ENCODE measurements at regions not wholly inside any gene's neighbourhood (a gene's known extent, or its start where the extent isn't known, plus 50 kb on each side); places are given as distances from the start of the nearest gene placed in this dataset.

GRCh38 chr15:37262922-37263608, 162.7 kb upstream of the MEIS2 start:
- H3K27me3 ChIP-seq (ENCODE audit: control insufficient read depth, low read length): no peaks in the 10 kb centered on the region
- H3K36me3 ChIP-seq (ENCODE audit: control insufficient read depth, low read length): no peaks in the 10 kb centered on the region
- H3K4me3 ChIP-seq (ENCODE audit: low read length): no peak overlapping the region
- no peaks in the 10 kb centered on the region for H3K4me1 ChIP-seq (ENCODE audit: control insufficient read depth, low read length)
- no peaks in the 10 kb centered on the region for H3F3A ChIP-seq (ENCODE audit: control insufficient read depth, insufficient read depth)
- TF ChIP-seq EZH2phosphoT487 (IDR thresholded peaks at IDR 0.05; ENCODE audit: borderline replicate concordance, low read length): no peak
- TF ChIP-seq, protein P1, sequence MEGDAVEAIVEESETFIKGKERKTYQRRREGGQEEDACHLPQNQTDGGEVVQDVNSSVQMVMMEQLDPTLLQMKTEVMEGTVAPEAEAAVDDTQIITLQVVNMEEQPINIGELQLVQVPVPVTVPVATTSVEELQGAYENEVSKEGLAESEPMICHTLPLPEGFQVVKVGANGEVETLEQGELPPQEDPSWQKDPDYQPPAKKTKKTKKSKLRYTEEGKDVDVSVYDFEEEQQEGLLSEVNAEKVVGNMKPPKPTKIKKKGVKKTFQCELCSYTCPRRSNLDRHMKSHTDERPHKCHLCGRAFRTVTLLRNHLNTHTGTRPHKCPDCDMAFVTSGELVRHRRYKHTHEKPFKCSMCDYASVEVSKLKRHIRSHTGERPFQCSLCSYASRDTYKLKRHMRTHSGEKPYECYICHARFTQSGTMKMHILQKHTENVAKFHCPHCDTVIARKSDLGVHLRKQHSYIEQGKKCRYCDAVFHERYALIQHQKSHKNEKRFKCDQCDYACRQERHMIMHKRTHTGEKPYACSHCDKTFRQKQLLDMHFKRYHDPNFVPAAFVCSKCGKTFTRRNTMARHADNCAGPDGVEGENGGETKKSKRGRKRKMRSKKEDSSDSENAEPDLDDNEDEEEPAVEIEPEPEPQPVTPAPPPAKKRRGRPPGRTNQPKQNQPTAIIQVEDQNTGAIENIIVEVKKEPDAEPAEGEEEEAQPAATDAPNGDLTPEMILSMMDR (IDR thresholded peaks at IDR 0.05; ENCODE audit: low read depth, low read length, poor library complexity, severe bottlenecking): no peak
- H3K9me2 ChIP-seq (replicated peaks; ENCODE audit: control insufficient read depth, low read length): no peaks in the 10 kb centered on the region
- no peaks in the 10 kb centered on the region for H3K79me2 ChIP-seq (ENCODE audit: control insufficient read depth, low read length)
- H3K27ac ChIP-seq (ENCODE audit: low read depth, low read length): no peak overlapping the region
- H3K4me2 ChIP-seq (ENCODE audit: low read length): no peak overlapping the region
- no peaks in the 10 kb centered on the region for H3K9me3 ChIP-seq (ENCODE audit: control insufficient read depth, insufficient read depth, low read length)
- no peaks in the 10 kb centered on the region for H4K20me1 ChIP-seq (ENCODE audit: control insufficient read depth, insufficient read depth, low read depth, low read length)

DNA sequence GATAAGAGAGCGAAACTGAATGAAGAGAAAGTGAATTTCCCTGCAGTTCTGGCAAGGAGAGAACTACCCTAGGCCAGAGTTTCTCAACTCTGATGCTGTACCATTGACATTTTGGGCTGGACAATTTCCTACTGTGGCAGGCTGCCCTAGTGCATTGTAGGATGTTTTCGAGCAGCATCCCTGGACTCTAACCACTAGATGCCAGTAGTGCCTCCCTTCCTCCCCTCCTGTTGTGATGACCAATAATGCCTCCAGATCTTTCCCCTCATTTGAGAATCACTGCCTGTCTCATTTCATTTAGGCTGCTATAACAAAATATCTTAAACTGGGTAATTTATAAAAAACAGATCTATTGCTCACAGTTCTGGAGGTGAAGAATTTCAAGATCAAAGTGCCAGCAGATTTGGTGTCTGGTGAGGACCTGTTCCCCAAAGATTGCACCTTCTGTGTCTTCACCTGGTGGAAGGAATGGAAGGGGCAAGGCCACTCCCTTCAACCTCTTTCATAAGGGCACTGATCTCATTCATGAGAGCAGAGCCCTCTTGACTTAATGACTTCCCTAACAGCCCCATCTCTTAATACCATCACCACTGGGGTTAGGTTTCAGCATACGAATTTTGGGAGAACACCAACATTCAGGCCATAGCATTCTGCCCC, 188.9 kb upstream of the MEIS2 start:
- TF ChIP-seq, protein P1 (IDR thresholded peaks at IDR 0.05; ENCODE audit: low read depth, low read length, poor library complexity, severe bottlenecking): peak; percentile 12
- no peak for TF ChIP-seq EZH2phosphoT487 (IDR thresholded peaks at IDR 0.05; ENCODE audit: borderline replicate concordance, low read length)

DNA sequence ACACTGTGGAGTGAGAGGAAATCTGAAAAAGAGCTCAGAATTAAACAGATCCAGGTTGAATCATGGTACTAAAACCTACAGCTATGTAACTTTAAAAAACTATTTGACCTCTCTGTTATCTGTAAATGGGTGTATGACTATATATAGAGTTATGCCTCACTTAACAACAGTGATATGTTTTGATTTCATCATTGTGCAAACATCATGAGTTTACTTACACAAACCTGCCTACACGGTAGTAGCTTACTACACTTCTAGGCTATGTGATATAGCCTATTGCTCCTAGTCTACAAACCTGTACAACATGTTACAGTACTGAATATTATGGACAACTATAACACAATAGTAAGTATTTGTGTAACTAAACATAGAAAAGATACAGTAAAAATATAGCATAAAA, 191.6 kb upstream of the MEIS2 start:
- H3K4me3 ChIP-seq (ENCODE audit: low read length): no peak overlapping the region
- no peaks in the 10 kb centered on the region for H3K79me2 ChIP-seq (ENCODE audit: control insufficient read depth, low read length)
- TF ChIP-seq, protein P1 (IDR thresholded peaks at IDR 0.05; ENCODE audit: low read depth, low read length, poor library complexity, severe bottlenecking): no peak
- TF ChIP-seq EZH2phosphoT487 (IDR thresholded peaks at IDR 0.05; ENCODE audit: borderline replicate concordance, low read length): no peak
- no peaks in the 10 kb centered on the region for H3F3A ChIP-seq (ENCODE audit: control insufficient read depth, insufficient read depth)
- H3K9me3 ChIP-seq (ENCODE audit: control insufficient read depth, insufficient read depth, low read length): no peaks in the 10 kb centered on the region
- H4K20me1 ChIP-seq (ENCODE audit: control insufficient read depth, insufficient read depth, low read depth, low read length): no peaks in the 10 kb centered on the region
- H3K9me2 ChIP-seq (replicated peaks; ENCODE audit: control insufficient read depth, low read length): no peaks in the 10 kb centered on the region
- no peak overlapping the region for H3K27ac ChIP-seq (ENCODE audit: low read depth, low read length)
- no peaks in the 10 kb centered on the region for H3K4me1 ChIP-seq (ENCODE audit: control insufficient read depth, low read length)
- H3K36me3 ChIP-seq (ENCODE audit: control insufficient read depth, low read length): no peaks in the 10 kb centered on the region
- no peak overlapping the region for H3K4me2 ChIP-seq (ENCODE audit: low read length)
- H3K27me3 ChIP-seq (ENCODE audit: control insufficient read depth, low read length): no peaks in the 10 kb centered on the region

More for the DNA sequence above, 188.9 kb upstream of the MEIS2 start:
- Histone ChIP-seq H3K27ac (ENCODE audit: low read depth, low read length) (no peak overlapping the region), H3K9me3 (ENCODE audit: control insufficient read depth, insufficient read depth, low read length) (no peaks in the 10 kb centered on the region), H3K27me3 (ENCODE audit: control insufficient read depth, low read length) (no peaks in the 10 kb centered on the region), H4K20me1 (ENCODE audit: control insufficient read depth, insufficient read depth, low read depth, low read length) (no peaks in the 10 kb centered on the region), H3K9me2 (replicated peaks; ENCODE audit: control insufficient read depth, low read length) (no peaks in the 10 kb centered on the region), H3K36me3 (ENCODE audit: control insufficient read depth, low read length) (no peaks in the 10 kb centered on the region), H3K4me1 (ENCODE audit: control insufficient read depth, low read length) (no peaks in the 10 kb centered on the region), H3K79me2 (ENCODE audit: control insufficient read depth, low read length) (no peaks in the 10 kb centered on the region), H3K4me3 (ENCODE audit: low read length) (no peak overlapping the region), H3K4me2 (ENCODE audit: low read length) (no peak overlapping the region), H3F3A (ENCODE audit: control insufficient read depth, insufficient read depth) (no peaks in the 10 kb centered on the region)
